GM12878 (cell line): ENCODE measurements at regions not wholly inside any gene's neighbourhood (a gene's known extent, or its start where the extent isn't known, plus 50 kb on each side); places are given as distances from the start of the nearest gene placed in this dataset.

ENCODE experiments used
- ATAC-seq: fragments of 200-7000 bp; cut with Tn5 transposase; 3 replicates; pipeline ENCODE4 v1.9.1; 2020; ENCODE audit warnings: mild to moderate bottlenecking, moderate library complexity
- BruUV-seq: library from RNA; stranded (reverse); fragments of 400-500 nt; replicated peaks from 2 replicates; lab custom pipeline; 2021; lab: Mats Ljungman, UMichigan
- CTCF ChIA-PET: fragments of 300-600 bp; sonication (Branson Sonifier 250); formaldehyde crosslinking; extraction: SDS; loops from one replicate; lab custom pipeline; 2021; ENCODE audit warnings: inconsistent platforms; lab: Yijun Ruan, JAX
- POLR2A ChIA-PET: fragments of 350-600 bp; formaldehyde crosslinking; extraction: SDS; loops from one replicate; lab custom pipeline; 2021; ENCODE audit warnings: inconsistent platforms; lab: Charles Lee
- RAD21 ChIA-PET: fragments of 300-600 bp; sonication (Branson Sonifier 250); formaldehyde crosslinking; loops from one replicate; lab custom pipeline; 2023; ENCODE audit warnings: antibody characterized with exemption; ENCODE audit not compliant: unreplicated experiment; lab: Charles Lee
- SMC1A ChIA-PET: fragments of 300-600 bp; sonication (Branson Sonifier 250); formaldehyde crosslinking; loops from one replicate; lab custom pipeline; 2023; ENCODE audit not compliant: unreplicated experiment, uncharacterized antibody; lab: Charles Lee
- DNase-seq: peaks from one replicate; pipeline ENCODE4 v3.0.0-alpha.2; 2011; ENCODE audit warnings: low read depth, low spot score
- FAIRE-seq: peaks from 3 replicates; lab custom pipeline; 2011; peaks lifted over from hg19 to GRCh38; lab: Jason Lieb, UNC
- H2AFZ ChIP-seq: 2 replicates; pipeline ENCODE4 v1.6.0; 2011; ENCODE audit warnings: low read depth, low read length, control low read depth; ENCODE audit not compliant: control insufficient read depth
- H3K27ac ChIP-seq: 2 replicates; pipeline ENCODE4 v1.5.1; 2011; ENCODE audit warnings: control low read depth; ENCODE audit not compliant: control insufficient read depth, insufficient read depth
- H3K27me3 ChIP-seq, 2 experiments: replicated peaks in 1 of 2; 2 replicates each; pipeline versions ENCODE4 v1.6.0 to v1.6.1; 2011; ENCODE audit warnings: low read length in 1 of 2; ENCODE audit not compliant: control insufficient read depth in 2 of 2, insufficient read depth in 2 of 2
- H3K36me3 ChIP-seq, 2 experiments: 2 replicates each; pipeline ENCODE4 v1.5.1; 2011; ENCODE audit warnings: low read length in 1 of 2; ENCODE audit not compliant: control insufficient read depth in 2 of 2, insufficient read depth in 2 of 2
- H3K4me1 ChIP-seq: 2 replicates; pipeline ENCODE4 v1.6.1; 2011; ENCODE audit warnings: mild to moderate bottlenecking, low read length, moderate library complexity, mixed read lengths; ENCODE audit not compliant: control insufficient read depth, insufficient read depth
- H3K4me2 ChIP-seq: 2 replicates; pipeline ENCODE4 v1.6.0; 2011; ENCODE audit warnings: control low read depth; ENCODE audit not compliant: control insufficient read depth, insufficient read depth
- H3K4me3 ChIP-seq: fragments of 200-600 bp; sonication (generic); 2 replicates; pipeline ENCODE4 v1.5.1; 2016
- H3K79me2 ChIP-seq: 2 replicates; pipeline ENCODE4 v1.6.0; 2011; ENCODE audit warnings: low read length; ENCODE audit not compliant: control insufficient read depth, insufficient read depth
- H3K9ac ChIP-seq: 2 replicates; pipeline ENCODE4 v1.8.0; 2011; ENCODE audit warnings: low read length, control low read depth, mixed read lengths; ENCODE audit not compliant: control insufficient read depth, insufficient read depth
- H3K9me3 ChIP-seq: replicated peaks from 3 replicates; pipeline ENCODE4 v1.5.1; 2011; ENCODE audit warnings: mild to moderate bottlenecking, low read length; ENCODE audit not compliant: control insufficient read depth, insufficient read depth
- H4K20me1 ChIP-seq: 2 replicates; pipeline ENCODE4 v1.6.0; 2011; ENCODE audit not compliant: control insufficient read depth, insufficient read depth
- CUX1 ChIP-seq: IDR thresholded peaks from 2 replicates; pipeline ENCODE4 v1.6.1; 2012; ENCODE audit warnings: improper control_type of control experiment, low read depth, low read length; ENCODE audit not compliant: insufficient replicate concordance
- E2F4 ChIP-seq: IDR thresholded peaks from 2 replicates; pipeline ENCODE4 v1.6.1; 2012; ENCODE audit warnings: low read depth, low read length, improper control_type of control experiment
- IRF4 ChIP-seq: IDR thresholded peaks from 2 replicates; pipeline ENCODE4 v1.6.1; 2011; ENCODE audit warnings: low read depth, low read length
- STAT3 ChIP-seq: IDR thresholded peaks from 2 replicates; pipeline ENCODE4 v1.6.1; 2011; ENCODE audit warnings: low read depth, low read length, improper control_type of control experiment
- SUPT20H ChIP-seq: IDR thresholded peaks from 2 replicates; pipeline ENCODE4 v1.6.1; 2011; ENCODE audit warnings: low read depth, mild to moderate bottlenecking, low read length, moderate library complexity, borderline replicate concordance; ENCODE audit not compliant: control insufficient read depth
- TARDBP ChIP-seq: IDR thresholded peaks from 2 replicates; pipeline ENCODE4 v1.6.1; 2016; ENCODE audit warnings: borderline replicate concordance
- ZNF217 ChIP-seq: fragments of 450-650 bp; IDR thresholded peaks from 2 replicates; pipeline ENCODE4 v1.6.1; 2017; ENCODE audit warnings: antibody characterized with exemption, mild to moderate bottlenecking
- WGBS: methylation state at CpG from one replicate; pipeline ENCODE4 v1.1.6; 2016; ENCODE audit warnings: low lambda C conversion rate; ENCODE audit not compliant: insufficient replicate concordance, insufficient coverage; ENCODE audit errors: missing lambda C conversion rate; 5-methylcytosine and 5-hydroxymethylcytosine counted together
- in situ Hi-C: fragments of 300-500 bp; cut with MboI; formaldehyde crosslinking; loops from 9 replicates; pipeline ENCODE4 v1.14.3; 2018; ENCODE audit warnings: mixed read lengths
- intact Hi-C: fragments of 100-400 bp; cut with micrococcal nuclease; formaldehyde crosslinking; loops from one replicate; pipeline ENCODE4 v1.14.2; 2022; ENCODE audit not compliant: unreplicated experiment

GRCh38 chr4:100674976-100675375 lies 157.2 kb upstream of the EMCN start:
- Histone ChIP-seq H4K20me1 (no peaks in the 10 kb centered on the region), H3K79me2 (no peaks in the 10 kb centered on the region), H3K9me3 (no peaks in the 10 kb centered on the region), H2AFZ (no peak overlapping the region), H3K27me3 (no peaks in the 10 kb centered on the region), H3K4me3 (no peak overlapping the region), H3K4me1 (no peaks in the 10 kb centered on the region), H3K9ac (no peak overlapping the region), H3K4me2 (no peak overlapping the region), H3K36me3 (no peaks in the 10 kb centered on the region), H3K27ac (no peak overlapping the region)
- 43% methylated on average over 3 of the region's 3 CpGs for WGBS
- POLR2A ChIA-PET, result no interaction called here
- no TSS peak for BruUV-seq
- in situ Hi-C loops (no loop called here), intact Hi-C loops (no loop called here)
- TF ChIP-seq IRF4, result no peak
- no peak for TF ChIP-seq ZNF217
- no peak for TF ChIP-seq E2F4
- no peak for TF ChIP-seq CUX1
- TF ChIP-seq SUPT20H, result no peak
- TF ChIP-seq TARDBP, result no peak
- no peak for TF ChIP-seq STAT3
- RAD21 ChIA-PET, result no interaction called here
- SMC1A ChIA-PET, result no interaction called here
- DNase-seq, result no peak
- ATAC-seq, result no peak
- FAIRE-seq, result no peak
- CTCF ChIA-PET, result no interaction called here
